ENCODE measurements at regions not wholly inside any gene's neighbourhood (a gene's known extent, or its start where the extent isn't known, plus 50 kb on each side); places are given as distances from the start of the nearest gene placed in this dataset.

- H3K9me3 ChIP-seq, result no peaks in the 10 kb centered on the region
- no peaks in the 10 kb centered on the region for H3K27me3 ChIP-seq (ENCODE audit: insufficient read depth)
- DNase-seq, result no peak
- no peaks in the 10 kb centered on the region for H4K20me1 ChIP-seq (ENCODE audit: insufficient read depth)
- no peak overlapping the region for H3K4me3 ChIP-seq (ENCODE audit: low read depth in 2 of 2, low read length in 1 of 2)
- H3K9me2 ChIP-seq, result no peaks in the 10 kb centered on the region
- H3K9ac ChIP-seq, result no peak overlapping the region
- H3F3A ChIP-seq (replicated peaks; ENCODE audit: insufficient read depth), result no peaks in the 10 kb centered on the region
- CTCF ChIA-PET, result no interaction called here
- WGBS (ENCODE audit: low lambda C conversion rate), result 88% methylated on average over 6 of the region's 6 CpGs
- H3K4me2 ChIP-seq, result no peak overlapping the region
- H3K79me2 ChIP-seq (ENCODE audit: insufficient read depth), result no peaks in the 10 kb centered on the region
- H3K36me3 ChIP-seq (replicated peaks in 1 of 2; ENCODE audit: control insufficient read depth in 1 of 2, insufficient read depth in 2 of 2, low read length in 1 of 2), result no peaks in the 10 kb centered on the region
- no peaks in the 10 kb centered on the region; a peak in 2 of 4 replicates for H3K4me1 ChIP-seq (ENCODE audit: control insufficient read depth in 1 of 2, insufficient read depth in 2 of 2, low read depth in 1 of 2, low read length in 1 of 2)
- no peak overlapping the region for H3K27ac ChIP-seq (ENCODE audit: low read depth in 2 of 2, low read length in 1 of 2)
- POLR2A ChIA-PET, result no interaction called here
- no peak overlapping the region for H2AFZ ChIP-seq (ENCODE audit: low read depth)
- no peak for TF ChIP-seq RFX5 (IDR thresholded peaks at IDR 0.05; ENCODE audit: low read length)
- TF ChIP-seq REST (IDR thresholded peaks at IDR 0.05; ENCODE audit: low read depth, low read length), result no peak
- no peak for TF ChIP-seq RXRA (IDR thresholded peaks at IDR 0.05; ENCODE audit: borderline replicate concordance, low read depth)
- no peak for TF ChIP-seq RAD21 (IDR thresholded peaks at IDR 0.05; ENCODE audit: low read length)
- TF ChIP-seq TEAD4 (IDR thresholded peaks at IDR 0.05; ENCODE audit: borderline replicate concordance, insufficient read depth), result no peak
- no peak for TF ChIP-seq JUND (IDR thresholded peaks at IDR 0.05)
- TF ChIP-seq TCF12 (IDR thresholded peaks at IDR 0.05), result no peak
- TF ChIP-seq ELF1 (IDR thresholded peaks at IDR 0.05), result no peak
Measured at GRCh38 chr9:16303506-16303905, 567.0 kb downstream of the BNC2 start.

- H4K20me1 ChIP-seq (ENCODE audit: insufficient read depth), result no peaks in the 10 kb centered on the region
- POLR2A ChIA-PET, result no interaction called here
- no peak overlapping the region for H3K4me3 ChIP-seq (ENCODE audit: low read depth in 2 of 2, low read length in 1 of 2)
- H3K9ac ChIP-seq, result no peak overlapping the region
- no peaks in the 10 kb centered on the region; a peak in 2 of 4 replicates for H3K4me1 ChIP-seq (ENCODE audit: control insufficient read depth in 1 of 2, insufficient read depth in 2 of 2, low read depth in 1 of 2, low read length in 1 of 2)
- no peaks in the 10 kb centered on the region for H3K9me3 ChIP-seq
- H3K79me2 ChIP-seq (ENCODE audit: insufficient read depth), result no peaks in the 10 kb centered on the region
- WGBS (ENCODE audit: low lambda C conversion rate), result 85% methylated on average over 3 of the region's 3 CpGs
- no peak overlapping the region for H3K27ac ChIP-seq (ENCODE audit: low read depth in 2 of 2, low read length in 1 of 2)
- H3K9me2 ChIP-seq, result no peaks in the 10 kb centered on the region
- H3F3A ChIP-seq (replicated peaks; ENCODE audit: insufficient read depth), result no peaks in the 10 kb centered on the region
- TF ChIP-seq FOXM1 (IDR thresholded peaks at IDR 0.05; ENCODE audit: low read depth) (no peak), YY1 (IDR thresholded peaks at IDR 0.05; ENCODE audit: low read depth) (no peak), JUND (IDR thresholded peaks at IDR 0.05) (no peak)
- no peak overlapping the region for H2AFZ ChIP-seq (ENCODE audit: low read depth)
- no peaks in the 10 kb centered on the region for H3K36me3 ChIP-seq (replicated peaks in 1 of 2; ENCODE audit: control insufficient read depth in 1 of 2, insufficient read depth in 2 of 2, low read length in 1 of 2)
- no peak overlapping the region for H3K4me2 ChIP-seq
- CTCF ChIA-PET, result no interaction called here
- DNase-seq, result no peak
- no peaks in the 10 kb centered on the region for H3K27me3 ChIP-seq (ENCODE audit: insufficient read depth)
Measured at GRCh38 chr9:16304301-16304700, 566.2 kb downstream of the BNC2 start.

- ChIA-PET POLR2A (no interaction called here), CTCF (interaction anchor here (1.5 kb wide), 1 partner anchor 12 kb away, joined by 3 read pairs; no protein-coding TSS in a partner anchor)
- WGBS (ENCODE audit: low lambda C conversion rate), result 83% methylated on average over 3 of the region's 3 CpGs
- no peak overlapping the region for H3K9ac ChIP-seq
- no peaks in the 10 kb centered on the region for H3K36me3 ChIP-seq (replicated peaks in 1 of 2; ENCODE audit: control insufficient read depth in 1 of 2, insufficient read depth in 2 of 2, low read length in 1 of 2)
- no peaks in the 10 kb centered on the region for H4K20me1 ChIP-seq (ENCODE audit: insufficient read depth)
- no peak overlapping the region for H3K4me3 ChIP-seq (ENCODE audit: low read depth in 2 of 2, low read length in 1 of 2)
- no peak overlapping the region for H3K27ac ChIP-seq (ENCODE audit: low read depth in 2 of 2, low read length in 1 of 2)
- TF ChIP-seq GABPA (IDR thresholded peaks at IDR 0.05; ENCODE audit: low read depth) (no peak), RXRA (IDR thresholded peaks at IDR 0.05; ENCODE audit: borderline replicate concordance, low read depth) (no peak), NFIC (IDR thresholded peaks at IDR 0.05; ENCODE audit: borderline replicate concordance) (no peak), TAF1 (IDR thresholded peaks at IDR 0.05; ENCODE audit: borderline replicate concordance, low read depth, low read length) (no peak), MAX (IDR thresholded peaks at IDR 0.05; ENCODE audit: low read depth) (no peak), RAD21 (IDR thresholded peaks at IDR 0.05; ENCODE audit: low read length) (no peak), NRF1 (IDR thresholded peaks at IDR 0.05; ENCODE audit: low read depth, low read length) (no peak)
- no peaks in the 10 kb centered on the region for H3K9me3 ChIP-seq
- H3K4me1 ChIP-seq (ENCODE audit: control insufficient read depth in 1 of 2, insufficient read depth in 2 of 2, low read depth in 1 of 2, low read length in 1 of 2), result no peaks in the 10 kb centered on the region
- no peaks in the 10 kb centered on the region for H3F3A ChIP-seq (replicated peaks; ENCODE audit: insufficient read depth)
- no peak overlapping the region for H2AFZ ChIP-seq (ENCODE audit: low read depth)
- no peak overlapping the region for H3K4me2 ChIP-seq
- H3K27me3 ChIP-seq (ENCODE audit: insufficient read depth), result no peaks in the 10 kb centered on the region
- H3K79me2 ChIP-seq (ENCODE audit: insufficient read depth), result no peaks in the 10 kb centered on the region
- H3K9me2 ChIP-seq, result no peaks in the 10 kb centered on the region
- DNase-seq, result no peak
Measured at GRCh38 chr9:16306586-16306985, 563.9 kb downstream of the BNC2 start.

Data from SK-N-SH (cell line).